Activated naive CD4-positive, alpha-beta T cell treated with anti-CD3 and anti-CD28 coated beads for 36 hours (primary cell): ENCODE measurements at regions not wholly inside any gene's neighbourhood (a gene's known extent, or its start where the extent isn't known, plus 50 kb on each side); places are given as distances from the start of the nearest gene placed in this dataset.
"Not testable (repeated sequence)": the region's sequence is repeated elsewhere in the genome, so short reads cannot be mapped to it uniquely, and the experiment has no call there.

Experiments used
- CTCF ChIA-PET: fragments of 350-600 bp; sonication (Branson Sonifier 250); formaldehyde crosslinking; loops from one replicate; lab custom pipeline; 2021; ENCODE audit warnings: antibody characterized with exemption; lab: Charles Lee
- DNase-seq: peaks from one replicate; pipeline ENCODE4 v3.0.0-alpha.2; 2020
- H3K27ac Mint-ChIP-seq: one replicate; pipeline ENCODE4 v1.8.0; 2021; ENCODE audit warnings: mild to moderate bottlenecking, mixed read lengths
- H3K27me3 Mint-ChIP-seq: one replicate; pipeline ENCODE4 v1.8.0; 2021; ENCODE audit warnings: low read depth, mixed read lengths
- H3K36me3 Mint-ChIP-seq: one replicate; pipeline ENCODE4 v1.8.0; 2021; ENCODE audit warnings: low read depth, mixed read lengths
- H3K4me1 Mint-ChIP-seq: one replicate; pipeline ENCODE4 v1.8.0; 2021; ENCODE audit warnings: low read depth, mixed read lengths
- H3K4me3 Mint-ChIP-seq: one replicate; pipeline ENCODE4 v1.8.0; 2021; ENCODE audit warnings: mild to moderate bottlenecking, moderate library complexity, mixed read lengths
- H3K9me3 Mint-ChIP-seq: one replicate; pipeline ENCODE4 v1.8.0; 2021; ENCODE audit warnings: mixed read lengths
- intact Hi-C: fragments of 100-400 bp; cut with micrococcal nuclease; formaldehyde crosslinking; loops from one replicate; pipeline ENCODE4 v1.15.1; 2023

- DNase-seq: no peak
- Mint-ChIP-seq H3K9me3 (peaks cover 5% of the 10 kb centered on the region), H3K4me1 (no peaks in the 10 kb centered on the region), H3K27ac (no peak overlapping the region), H3K27me3 (no peaks in the 10 kb centered on the region), H3K36me3 (no peaks in the 10 kb centered on the region), H3K4me3 (no peak overlapping the region)
- CTCF ChIA-PET: no interaction called here
- intact Hi-C loops: no loop called here
Observed at GRCh38 chr3:104396974-104397669, 969.6 kb upstream of the ALCAM start.

GRCh38 chr3:104397713-104398112 lies 969.0 kb upstream of the ALCAM start:
- peaks cover 5% of the 10 kb centered on the region for H3K9me3 Mint-ChIP-seq
- no peak overlapping the region for H3K27ac Mint-ChIP-seq

DNA sequence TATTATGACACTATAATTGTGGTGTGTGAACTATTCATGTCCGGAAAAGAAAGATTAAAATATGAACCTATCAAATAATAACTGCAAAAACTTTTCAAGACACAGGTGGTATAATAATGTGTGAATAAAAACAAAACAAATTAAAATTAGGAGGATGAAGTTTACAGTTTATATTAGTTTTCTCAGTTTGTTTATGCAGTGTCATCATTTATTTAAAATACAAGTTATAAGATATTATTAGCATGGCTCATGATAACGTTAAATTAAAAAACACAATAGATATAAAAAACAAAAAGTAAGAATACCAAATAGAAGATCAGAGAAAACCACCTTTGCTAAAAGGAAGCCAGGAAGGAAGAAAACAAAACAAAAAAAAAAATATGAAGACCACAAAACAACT lies 963.8 kb upstream of the ALCAM start:
- Mint-ChIP-seq H3K27ac (no peak overlapping the region), H3K36me3 (no peaks in the 10 kb centered on the region), H3K27me3 (no peaks in the 10 kb centered on the region), H3K9me3 (peaks cover 7% of the 10 kb centered on the region), H3K4me1 (no peaks in the 10 kb centered on the region), H3K4me3 (no peak overlapping the region)
- intact Hi-C loops: no loop called here
- CTCF ChIA-PET: no interaction called here
- DNase-seq: no peak

More at GRCh38 chr3:104397713-104398112, 969.0 kb upstream of the ALCAM start:
- intact Hi-C loops: no loop called here
- Mint-ChIP-seq H3K4me3 (no peak overlapping the region), H3K4me1 (no peaks in the 10 kb centered on the region), H3K27me3 (no peaks in the 10 kb centered on the region), H3K36me3 (no peaks in the 10 kb centered on the region)
- no peak for DNase-seq
- CTCF ChIA-PET: no interaction called here

- no peaks in the 10 kb centered on the region for H3K36me3 Mint-ChIP-seq
- H3K4me3 Mint-ChIP-seq: no peak overlapping the region
- H3K27ac Mint-ChIP-seq: no peak overlapping the region
- no peaks in the 10 kb centered on the region for H3K9me3 Mint-ChIP-seq
- intact Hi-C loops: no loop called here
- DNase-seq: no peak
- H3K27me3 Mint-ChIP-seq: no peaks in the 10 kb centered on the region
- H3K4me1 Mint-ChIP-seq: no peaks in the 10 kb centered on the region
- CTCF ChIA-PET: no interaction called here
Observed at GRCh38 chr3:104411757-104412156, 955.0 kb upstream of the ALCAM start.

GRCh38 chr3:104412608-104413580 lies 953.8 kb upstream of the ALCAM start:
- H3K27me3 Mint-ChIP-seq: no peaks in the 10 kb centered on the region

DNA sequence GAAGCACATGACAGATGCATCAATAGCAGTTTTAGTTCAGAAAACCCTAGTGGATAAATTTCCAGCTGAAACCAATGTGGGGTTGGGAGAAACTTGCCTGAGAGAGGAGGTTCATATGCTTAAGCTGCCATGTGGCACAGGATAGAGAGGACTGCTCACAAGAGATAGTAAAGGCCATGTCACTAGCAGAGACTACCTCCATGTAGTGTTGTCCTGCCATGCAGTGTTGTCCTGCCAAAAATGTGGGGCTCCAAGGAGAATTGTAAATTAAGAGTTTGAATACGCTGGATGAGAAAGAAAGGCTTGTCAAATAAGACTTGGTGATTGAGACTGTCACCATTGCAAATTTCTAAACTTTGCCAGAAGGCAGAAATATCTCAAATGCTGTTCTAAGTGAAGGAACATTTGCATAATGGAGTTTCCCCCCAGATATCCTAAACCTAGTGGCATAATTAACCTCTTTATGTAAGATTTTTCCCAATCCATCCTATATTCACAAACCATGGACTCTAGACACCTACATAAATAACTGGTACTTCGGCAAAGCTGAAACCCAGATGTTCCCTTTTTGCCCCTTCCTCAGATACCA lies 938.3 kb upstream of the ALCAM start:
- CTCF ChIA-PET: interaction anchor here (0.5 kb wide), 1 partner anchor 70 kb away, joined by 3 read pairs; no protein-coding TSS in a partner anchor
- Mint-ChIP-seq H3K9me3 (peaks cover 2% of the 10 kb centered on the region), H3K27me3 (no peaks in the 10 kb centered on the region), H3K4me1 (no peaks in the 10 kb centered on the region), H3K36me3 (no peaks in the 10 kb centered on the region), H3K27ac (no peak overlapping the region), H3K4me3 (no peak overlapping the region)
- intact Hi-C loops: no loop called here
- DNase-seq: no peak

More at GRCh38 chr3:104412608-104413580, 953.8 kb upstream of the ALCAM start:
- no peak overlapping the region for H3K27ac Mint-ChIP-seq
- no peaks in the 10 kb centered on the region for H3K36me3 Mint-ChIP-seq
- CTCF ChIA-PET: no interaction called here
- intact Hi-C loops: no loop called here
- no peak for DNase-seq
- no peaks in the 10 kb centered on the region for H3K9me3 Mint-ChIP-seq
- no peak overlapping the region for H3K4me3 Mint-ChIP-seq
- no peaks in the 10 kb centered on the region for H3K4me1 Mint-ChIP-seq

DNA sequence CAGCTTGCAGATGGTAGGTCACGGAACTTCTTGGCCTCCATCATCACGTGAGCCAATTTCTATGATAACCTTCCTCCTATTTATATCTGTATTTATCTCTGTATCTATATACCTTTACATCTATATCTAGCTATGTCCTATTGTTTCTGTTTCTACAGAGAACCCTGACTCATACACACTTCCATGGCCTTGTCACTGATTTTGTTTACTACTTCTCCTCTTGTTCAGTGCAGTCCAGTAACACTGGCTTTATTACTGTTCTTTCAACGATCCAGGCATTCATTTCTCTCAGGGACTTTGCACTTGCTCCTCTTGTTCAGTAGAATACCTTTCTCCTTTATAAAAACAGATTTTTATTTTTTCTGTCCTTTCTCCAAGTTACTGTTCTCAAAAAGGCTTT lies 937.0 kb upstream of the ALCAM start:
- intact Hi-C loops: no loop called here
- Mint-ChIP-seq H3K4me3 (no peak overlapping the region), H3K27ac (no peak overlapping the region), H3K4me1 (no peaks in the 10 kb centered on the region), H3K36me3 (no peaks in the 10 kb centered on the region), H3K27me3 (no peaks in the 10 kb centered on the region), H3K9me3 (peaks cover 2% of the 10 kb centered on the region)
- no peak for DNase-seq
- CTCF ChIA-PET: no interaction called here

DNA sequence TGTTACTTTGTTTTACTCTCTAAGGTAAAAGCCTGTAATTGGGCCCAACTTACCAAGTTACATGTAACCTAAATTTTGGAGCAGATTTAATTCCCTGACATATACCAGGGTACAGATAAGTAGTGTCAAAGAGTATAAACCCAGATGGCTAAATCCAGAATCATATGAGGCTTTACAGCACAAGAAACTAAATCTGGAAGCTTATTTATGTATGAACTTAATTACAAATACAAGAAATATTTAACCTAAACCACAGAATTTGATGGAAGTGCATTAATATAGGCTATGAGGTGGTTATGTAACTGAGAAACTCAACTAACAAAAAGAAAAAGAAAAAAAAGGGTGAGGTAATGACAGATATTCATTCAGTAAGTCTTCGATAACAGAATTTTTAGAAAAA lies 930.2 kb upstream of the ALCAM start:
- no peaks in the 10 kb centered on the region for H3K4me1 Mint-ChIP-seq
- no peak for DNase-seq
- H3K9me3 Mint-ChIP-seq: no peaks in the 10 kb centered on the region
- H3K36me3 Mint-ChIP-seq: no peaks in the 10 kb centered on the region
- H3K4me3 Mint-ChIP-seq: no peak overlapping the region
- CTCF ChIA-PET: no interaction called here
- H3K27ac Mint-ChIP-seq: no peak overlapping the region
- H3K27me3 Mint-ChIP-seq: no peaks in the 10 kb centered on the region
- intact Hi-C loops: no loop called here

GRCh38 chr3:104437131-104437750 lies 929.5 kb upstream of the ALCAM start:
- CTCF ChIA-PET: no interaction called here
- no peaks in the 10 kb centered on the region for H3K4me1 Mint-ChIP-seq
- no peak overlapping the region for H3K4me3 Mint-ChIP-seq
- H3K27me3 Mint-ChIP-seq: no peaks in the 10 kb centered on the region
- H3K9me3 Mint-ChIP-seq: no peaks in the 10 kb centered on the region
- no peaks in the 10 kb centered on the region for H3K36me3 Mint-ChIP-seq
- intact Hi-C loops: no loop called here
- DNase-seq: no peak
- H3K27ac Mint-ChIP-seq: no peak overlapping the region

GRCh38 chr3:104437891-104438290 lies 928.8 kb upstream of the ALCAM start:
- CTCF ChIA-PET: no interaction called here
- Mint-ChIP-seq H3K27me3 (no peaks in the 10 kb centered on the region), H3K36me3 (no peaks in the 10 kb centered on the region), H3K4me3 (no peak overlapping the region), H3K27ac (no peak overlapping the region), H3K9me3 (no peaks in the 10 kb centered on the region), H3K4me1 (no peaks in the 10 kb centered on the region)
- no peak for DNase-seq
- intact Hi-C loops: no loop called here

DNA sequence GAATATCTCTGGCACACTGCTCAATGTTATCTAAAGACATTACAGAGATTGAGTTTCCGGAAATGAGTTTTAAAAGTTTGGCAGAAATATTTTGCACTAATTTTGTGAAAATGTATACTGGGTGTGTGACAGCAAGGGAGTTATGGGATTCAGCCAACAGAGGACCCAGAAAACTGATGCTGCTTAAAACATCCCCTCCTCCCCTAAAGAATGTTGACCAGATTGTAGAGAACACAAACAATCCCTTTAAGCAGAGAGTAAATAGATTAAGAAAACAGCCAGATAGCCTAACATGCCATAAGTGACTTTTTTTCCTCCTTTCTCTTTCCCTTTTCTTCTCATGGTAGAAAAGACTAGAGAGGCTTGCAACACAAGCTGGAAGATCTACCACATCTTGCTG lies 928.0 kb upstream of the ALCAM start:
- Mint-ChIP-seq H3K27me3 (no peaks in the 10 kb centered on the region), H3K9me3 (no peaks in the 10 kb centered on the region), H3K36me3 (no peaks in the 10 kb centered on the region), H3K4me3 (no peak overlapping the region), H3K4me1 (no peaks in the 10 kb centered on the region), H3K27ac (no peak overlapping the region)
- CTCF ChIA-PET: no interaction called here
- intact Hi-C loops: no loop called here
- DNase-seq: no peak

GRCh38 chr3:104445252-104445919 lies 921.3 kb upstream of the ALCAM start:
- intact Hi-C loops, H3K4me1 Mint-ChIP-seq, H3K27ac Mint-ChIP-seq, H3K27me3 Mint-ChIP-seq, CTCF ChIA-PET, H3K36me3 Mint-ChIP-seq, DNase-seq, H3K4me3 Mint-ChIP-seq, H3K9me3 Mint-ChIP-seq: not testable (repeated sequence)
